Fibroblast of skin of scalp (primary cell): ENCODE measurements at regions not wholly inside any gene's neighbourhood (a gene's known extent, or its start where the extent isn't known, plus 50 kb on each side); places are given as distances from the start of the nearest gene placed in this dataset.
"Not testable (repeated sequence)": the region's sequence is repeated elsewhere in the genome, so short reads cannot be mapped to it uniquely, and the experiment has no call there.

ENCODE experiments used
- DNase-seq: peaks from one replicate; pipeline ENCODE4 v3.0.0-alpha.2; 2013

DNA sequence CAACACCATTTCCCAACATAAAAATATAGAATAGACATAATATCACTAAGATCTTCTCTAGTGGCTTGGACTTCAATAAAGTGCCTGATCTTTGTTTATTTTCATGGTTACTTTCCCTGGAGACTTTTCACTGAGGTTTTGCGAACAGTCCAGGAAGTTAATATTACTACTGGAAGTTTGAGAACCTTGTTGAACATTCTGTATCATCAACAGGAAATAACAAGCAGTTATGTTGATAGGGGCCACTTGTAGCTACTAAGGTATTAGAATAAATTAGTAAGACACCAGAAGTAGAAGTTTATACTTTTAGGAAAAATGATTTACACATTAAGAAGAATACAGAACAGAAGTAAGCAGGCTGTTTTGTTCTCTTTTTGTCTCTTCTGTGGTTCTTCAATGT lies 180.2 kb downstream of the TFAP2B start:
- DNase-seq: no peak

GRCh38 chr6:51001399-51001798 lies 182.7 kb downstream of the TFAP2B start:
- no peak for DNase-seq

DNA sequence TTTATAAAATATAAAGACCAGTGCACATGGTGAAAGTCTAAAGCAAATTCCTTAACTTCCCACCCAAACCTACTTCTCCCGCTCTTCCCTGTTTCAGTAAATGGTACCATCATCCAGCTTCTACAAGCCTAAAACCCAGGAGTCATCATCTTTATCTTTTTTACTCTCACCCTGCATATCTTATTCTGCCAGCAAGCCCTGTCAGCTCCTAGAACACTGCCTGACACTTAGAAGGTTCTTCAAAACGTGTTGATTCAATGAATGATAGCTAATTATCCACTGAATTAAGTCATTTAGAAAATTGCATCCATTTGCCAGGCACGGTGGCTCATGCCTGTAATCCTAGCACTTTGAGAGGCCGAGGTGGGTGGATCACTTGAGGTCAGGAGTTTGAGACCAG lies 185.7 kb downstream of the TFAP2B start:
- DNase-seq: no peak

DNA sequence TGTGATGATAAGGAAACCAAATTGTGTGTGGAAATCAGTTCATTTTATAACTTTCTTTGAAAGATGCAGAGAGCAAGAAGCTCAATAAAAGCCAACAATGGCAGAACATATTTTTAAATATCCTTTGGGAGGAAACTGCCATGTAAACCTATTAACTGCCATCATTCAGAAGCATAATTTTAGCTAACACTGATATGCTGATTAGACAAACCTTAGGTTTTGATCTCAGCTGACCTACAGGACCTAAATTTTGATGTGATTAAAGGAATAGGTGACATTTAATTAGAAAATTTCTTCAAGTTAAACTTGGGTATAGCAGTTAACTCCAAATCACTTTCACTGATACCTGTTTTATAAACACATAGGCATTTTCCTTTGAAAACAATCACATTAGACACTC lies 187.1 kb downstream of the TFAP2B start:
- DNase-seq: no peak

GRCh38 chr6:51007237-51007636 lies 188.6 kb downstream of the TFAP2B start:
- DNase-seq: no peak

GRCh38 chr6:51008693-51009092 lies 190.0 kb downstream of the TFAP2B start:
- DNase-seq: not testable (repeated sequence)

- no peak for DNase-seq
Observed at GRCh38 chr6:51013376-51013775, 194.7 kb downstream of the TFAP2B start.

GRCh38 chr6:51015394-51015793 lies 196.7 kb downstream of the TFAP2B start:
- DNase-seq: no peak

DNA sequence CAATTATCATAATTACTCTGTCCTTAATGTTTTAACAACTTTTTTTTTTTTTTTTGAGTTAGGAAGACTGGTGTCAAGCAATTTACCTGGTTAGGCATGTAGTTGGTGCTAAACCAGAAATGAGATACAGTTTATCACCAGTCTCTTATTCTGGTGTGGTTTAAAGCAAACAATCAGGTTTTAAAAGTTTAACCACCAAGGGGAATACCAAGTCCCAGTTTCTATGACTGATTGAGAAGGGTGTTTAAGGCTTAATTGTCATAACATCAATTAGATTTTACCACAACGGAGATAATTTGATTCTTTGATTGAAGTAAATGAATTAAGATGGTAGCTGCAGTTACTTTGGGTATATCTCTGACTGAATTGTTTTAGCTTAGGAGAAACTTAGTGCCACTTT lies 197.8 kb downstream of the TFAP2B start:
- no peak for DNase-seq

GRCh38 chr6:51019806-51020205 lies 201.1 kb downstream of the TFAP2B start:
- no peak for DNase-seq

- peak; percentile 24 for DNase-seq
Observed at GRCh38 chr6:51021171-51021570, 202.5 kb downstream of the TFAP2B start.

GRCh38 chr6:51024126-51024525 lies 205.5 kb downstream of the TFAP2B start:
- DNase-seq: no peak

- DNase-seq: peak; percentile 6
Observed at GRCh38 chr6:51025082-51025777, 206.6 kb downstream of the TFAP2B start.

DNA sequence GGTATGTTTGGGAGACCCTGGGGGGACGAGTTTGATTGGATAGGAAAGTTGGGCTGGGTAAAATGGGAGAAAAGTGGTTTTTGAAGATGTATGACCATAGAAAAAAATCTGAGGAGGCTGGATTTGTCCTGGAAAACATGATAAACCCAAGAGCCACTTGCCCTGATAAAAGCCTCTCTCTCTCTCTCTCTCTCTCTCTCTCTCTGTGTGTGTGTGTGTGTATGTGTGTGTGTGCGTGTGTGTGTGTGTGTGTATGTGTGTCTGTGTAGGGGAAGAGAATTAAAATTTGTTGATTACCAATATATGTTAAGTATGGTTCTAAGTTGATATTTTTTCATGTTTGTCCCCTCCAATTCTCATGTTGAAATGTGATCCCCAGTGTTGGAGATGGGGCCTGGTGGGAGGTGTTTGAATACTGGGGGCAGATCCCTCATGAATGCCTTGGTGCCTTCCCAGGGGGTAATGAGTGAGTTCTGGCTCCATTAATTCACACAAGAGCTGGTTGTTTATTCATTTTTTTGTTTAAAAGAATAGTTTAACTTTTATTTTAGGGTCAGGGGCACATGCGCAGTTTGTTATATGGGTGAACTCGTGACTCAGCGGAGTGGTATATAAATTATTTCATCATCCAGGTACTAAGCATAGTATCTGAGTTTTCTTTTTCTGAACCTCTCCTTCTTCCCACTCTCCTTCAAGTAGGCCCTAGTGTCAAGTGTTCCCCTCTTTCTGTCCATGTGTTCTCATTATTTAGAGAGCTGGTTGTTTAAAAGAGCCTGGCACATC lies 208.8 kb downstream of the TFAP2B start:
- DNase-seq: no peak

GRCh38 chr6:51028276-51028675 lies 209.6 kb downstream of the TFAP2B start:
- DNase-seq: peak; percentile 47

DNA sequence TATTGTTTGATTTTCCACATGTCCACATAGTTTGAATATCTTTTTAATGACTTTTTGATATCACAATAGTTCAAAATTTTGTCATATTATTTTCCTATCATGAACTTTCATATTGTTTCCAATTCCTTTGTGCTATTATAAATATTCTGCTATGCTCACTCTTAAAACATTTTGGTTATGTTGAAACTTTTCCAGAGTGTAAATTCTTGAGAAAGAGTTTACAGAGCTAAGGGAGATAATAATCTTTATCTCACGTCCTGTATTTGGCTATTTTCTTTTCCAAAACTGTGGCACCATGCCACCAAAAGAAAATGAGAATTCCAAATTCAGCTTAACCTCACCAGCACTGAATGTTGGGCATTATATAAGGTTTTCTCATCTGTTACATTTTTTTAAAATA lies 210.9 kb downstream of the TFAP2B start:
- DNase-seq: peak; percentile 59

- no peak for DNase-seq
Observed at GRCh38 chr6:51045548-51045947, 226.9 kb downstream of the TFAP2B start.

DNA sequence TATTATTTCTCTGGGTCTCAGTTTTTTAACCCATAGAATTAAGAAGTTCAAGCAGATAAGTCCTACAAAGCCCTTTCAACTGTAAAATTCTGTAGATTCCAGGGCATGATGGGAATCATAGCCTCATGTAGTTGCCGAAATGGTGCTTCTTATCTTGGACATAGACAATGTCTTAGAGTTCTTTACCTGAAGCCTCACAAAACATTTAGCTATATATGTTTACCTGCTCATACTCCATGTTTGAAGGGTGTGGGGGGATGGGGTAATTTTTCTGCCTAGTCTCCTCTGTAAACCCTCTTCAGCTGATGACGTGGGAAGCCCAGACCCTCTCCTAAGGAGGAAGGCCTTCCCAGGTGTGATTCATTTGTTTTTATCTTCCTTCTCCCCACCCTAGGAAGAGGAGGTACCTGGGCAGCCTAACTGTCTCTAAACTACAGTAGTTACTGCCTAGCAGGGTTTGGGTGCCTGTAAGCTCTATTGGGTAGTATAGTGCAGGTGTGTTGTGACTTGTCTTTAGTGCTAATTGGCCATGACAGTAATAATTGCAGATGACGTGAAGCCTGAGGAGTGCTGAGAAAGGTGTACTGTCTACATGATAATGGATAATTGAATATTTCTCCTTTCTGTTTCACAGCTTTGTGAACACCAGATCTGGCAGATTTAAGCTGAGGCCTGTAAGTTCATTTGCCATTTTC lies 230.8 kb downstream of the TFAP2B start:
- no peak for DNase-seq

DNA sequence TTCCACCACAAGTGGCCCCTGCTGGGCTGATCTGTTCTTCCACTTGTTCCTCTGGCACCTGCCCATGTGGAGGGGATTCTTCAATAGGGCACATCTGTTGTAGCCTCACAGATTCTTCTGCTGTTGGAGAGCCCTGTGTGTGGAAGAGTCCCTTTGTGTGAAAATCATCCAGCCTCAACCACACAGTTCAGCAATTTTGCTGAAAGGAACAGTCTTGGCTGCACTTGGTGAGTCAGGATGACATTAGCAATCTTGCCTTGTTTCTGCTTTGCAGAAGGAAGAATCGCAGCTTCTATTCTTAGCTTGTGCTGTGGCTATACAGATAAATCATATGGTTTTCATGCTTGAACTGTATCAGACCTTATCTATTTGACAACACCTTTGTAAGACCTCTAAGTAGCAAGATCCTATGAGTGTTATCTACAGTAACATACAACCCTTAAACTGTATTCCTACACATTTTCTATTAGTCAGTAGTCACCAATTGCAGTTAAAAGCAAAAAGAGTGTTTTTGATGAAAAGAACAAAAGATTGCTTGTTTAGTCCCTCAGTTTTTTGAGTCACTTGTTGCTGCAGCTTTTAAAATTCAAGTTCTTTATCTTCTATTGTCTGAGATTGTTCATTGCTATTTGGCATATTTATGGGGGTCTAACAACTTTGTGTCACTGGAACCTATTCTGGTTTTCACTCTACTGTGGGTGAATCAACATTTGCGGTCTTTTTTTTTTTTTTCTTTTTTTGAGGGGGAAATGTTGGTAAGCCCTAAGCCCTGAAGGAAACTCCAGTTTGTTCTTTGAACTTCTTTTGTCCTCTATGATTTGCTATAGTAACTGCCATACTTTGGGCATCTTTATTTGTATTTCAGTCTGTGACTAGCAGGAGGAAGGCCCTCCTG lies 231.6 kb downstream of the TFAP2B start:
- DNase-seq: no peak

DNA sequence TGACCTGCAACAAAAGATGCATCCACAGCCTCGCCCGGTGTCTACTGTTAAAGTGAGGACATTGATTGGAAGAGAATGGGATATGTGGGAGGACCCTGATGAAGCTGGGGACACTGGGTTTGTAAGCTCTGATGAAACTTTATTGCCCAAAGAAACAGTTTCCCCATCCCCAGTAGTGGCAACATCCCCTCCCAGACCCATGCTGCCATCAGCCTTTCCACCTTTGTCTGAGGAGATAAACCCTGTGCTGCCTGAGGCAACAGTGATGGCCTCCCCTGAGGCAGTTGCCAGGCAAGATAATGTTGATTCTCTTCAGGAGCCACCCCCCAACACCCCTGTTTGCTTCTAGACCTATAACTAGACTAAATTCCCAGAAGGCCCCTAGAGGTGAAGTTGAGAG lies 234.0 kb downstream of the TFAP2B start:
- not testable (repeated sequence) for DNase-seq

- not testable (repeated sequence) for DNase-seq
Observed at GRCh38 chr6:51055316-51055715, 236.6 kb downstream of the TFAP2B start.

DNA sequence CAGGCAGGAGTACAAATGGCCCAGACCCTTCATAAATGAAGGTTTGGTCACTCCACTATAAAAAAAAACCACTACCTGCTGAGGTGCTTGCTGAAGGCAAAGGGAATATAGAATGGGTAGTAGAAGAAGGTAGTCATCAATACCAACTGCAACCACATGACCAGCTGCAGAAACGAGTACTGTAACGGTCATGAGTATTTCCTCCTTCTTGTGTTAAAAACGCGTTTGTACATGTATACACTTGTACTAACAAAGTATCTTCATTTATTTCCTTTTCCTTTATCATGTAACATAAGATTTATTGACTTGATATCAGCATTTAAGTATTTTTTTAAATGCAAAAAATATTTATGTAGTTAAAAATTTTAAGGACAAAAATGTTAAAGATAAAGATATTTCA lies 238.6 kb downstream of the TFAP2B start:
- no peak for DNase-seq
